Chondrocyte (in vitro differentiated cells): ENCODE measurements at regions not wholly inside any gene's neighbourhood (a gene's known extent, or its start where the extent isn't known, plus 50 kb on each side); places are given as distances from the start of the nearest gene placed in this dataset.

Experiments
- DNase-seq: peaks from one replicate; pipeline ENCODE4 v3.0.0; 2021; ENCODE audit warnings: mixed read lengths, low spot score
- H3K27ac Mint-ChIP-seq: one replicate; pipeline ENCODE4 v1.8.0; 2021; ENCODE audit warnings: mild to moderate bottlenecking, moderate library complexity, mixed read lengths; ENCODE audit not compliant: unreplicated experiment
- H3K27me3 Mint-ChIP-seq: 2 replicates; pipeline ENCODE4 v1.8.0; 2021; ENCODE audit warnings: low read depth, mixed read lengths
- H3K36me3 Mint-ChIP-seq: 2 replicates; pipeline ENCODE4 v1.8.0; 2021; ENCODE audit warnings: low read depth, mixed read lengths
- H3K4me1 Mint-ChIP-seq: 2 replicates; pipeline ENCODE4 v1.8.0; 2021; ENCODE audit warnings: low read depth, mild to moderate bottlenecking, mixed read lengths
- H3K4me3 Mint-ChIP-seq: one replicate; pipeline ENCODE4 v1.8.0; 2021; ENCODE audit warnings: mild to moderate bottlenecking, moderate library complexity, mixed read lengths; ENCODE audit not compliant: unreplicated experiment
- H3K9me3 Mint-ChIP-seq: 2 replicates; pipeline ENCODE4 v1.8.0; 2021; ENCODE audit warnings: low read depth, mixed read lengths
- TF ChIP-seq, protein P1 (sequence below): fragments of 200-600 bp; sonication (generic); IDR thresholded peaks from 2 replicates; pipeline ENCODE4 v1.5.0; 2021; ENCODE audit warnings: antibody characterized with exemption, mild to moderate bottlenecking, moderate library complexity

DNA sequence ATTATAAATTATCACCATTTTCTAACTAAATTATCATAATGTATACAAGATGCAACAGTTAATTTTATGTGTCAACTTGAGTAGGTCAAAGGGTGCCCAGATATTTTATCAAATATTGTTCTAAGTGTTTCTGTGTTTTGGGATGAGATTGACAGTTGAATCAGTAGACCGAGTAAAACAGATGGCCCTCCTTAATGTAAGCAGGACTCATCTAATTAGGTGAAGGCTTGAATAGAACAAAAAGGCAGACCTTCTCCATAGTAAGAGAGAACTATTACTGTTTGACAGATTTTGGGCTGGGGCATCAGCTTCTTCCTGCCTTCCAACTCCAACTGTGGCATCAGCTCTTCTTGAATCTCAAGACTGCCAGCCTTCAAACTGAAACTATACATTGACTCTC is 185.8 kb downstream of the TRAM1L1 start:
- Mint-ChIP-seq H3K27me3 (no peaks in the 10 kb centered on the region), H3K36me3 (no peaks in the 10 kb centered on the region), H3K27ac (no peak overlapping the region), H3K9me3 (no peaks in the 10 kb centered on the region), H3K4me3 (no peak overlapping the region), H3K4me1 (no peaks in the 10 kb centered on the region)
- TF ChIP-seq, protein P1, sequence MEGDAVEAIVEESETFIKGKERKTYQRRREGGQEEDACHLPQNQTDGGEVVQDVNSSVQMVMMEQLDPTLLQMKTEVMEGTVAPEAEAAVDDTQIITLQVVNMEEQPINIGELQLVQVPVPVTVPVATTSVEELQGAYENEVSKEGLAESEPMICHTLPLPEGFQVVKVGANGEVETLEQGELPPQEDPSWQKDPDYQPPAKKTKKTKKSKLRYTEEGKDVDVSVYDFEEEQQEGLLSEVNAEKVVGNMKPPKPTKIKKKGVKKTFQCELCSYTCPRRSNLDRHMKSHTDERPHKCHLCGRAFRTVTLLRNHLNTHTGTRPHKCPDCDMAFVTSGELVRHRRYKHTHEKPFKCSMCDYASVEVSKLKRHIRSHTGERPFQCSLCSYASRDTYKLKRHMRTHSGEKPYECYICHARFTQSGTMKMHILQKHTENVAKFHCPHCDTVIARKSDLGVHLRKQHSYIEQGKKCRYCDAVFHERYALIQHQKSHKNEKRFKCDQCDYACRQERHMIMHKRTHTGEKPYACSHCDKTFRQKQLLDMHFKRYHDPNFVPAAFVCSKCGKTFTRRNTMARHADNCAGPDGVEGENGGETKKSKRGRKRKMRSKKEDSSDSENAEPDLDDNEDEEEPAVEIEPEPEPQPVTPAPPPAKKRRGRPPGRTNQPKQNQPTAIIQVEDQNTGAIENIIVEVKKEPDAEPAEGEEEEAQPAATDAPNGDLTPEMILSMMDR: no peak
- no peak for DNase-seq

DNA sequence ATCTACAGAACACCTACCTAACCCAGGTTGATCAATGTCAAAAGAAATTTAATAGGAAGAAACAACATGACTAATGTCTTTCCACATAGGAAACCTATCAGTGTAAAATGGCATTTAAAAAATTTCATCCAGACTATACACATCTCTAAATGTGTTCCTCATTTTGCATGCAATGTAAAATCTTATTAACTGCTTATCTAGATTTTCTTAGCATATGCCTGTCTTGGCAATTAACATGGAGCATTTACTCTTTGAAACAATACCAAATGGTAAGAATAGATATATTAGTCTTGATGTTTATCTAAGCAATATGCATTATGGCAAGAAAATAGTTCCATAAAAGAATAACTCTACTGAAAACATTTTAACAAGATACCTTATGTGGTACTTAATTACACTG is 199.8 kb downstream of the TRAM1L1 start:
- Mint-ChIP-seq H3K27me3 (peaks cover 4% of the 10 kb centered on the region), H3K27ac (no peak overlapping the region), H3K4me3 (no peak overlapping the region), H3K36me3 (no peaks in the 10 kb centered on the region), H3K9me3 (no peaks in the 10 kb centered on the region), H3K4me1 (no peaks in the 10 kb centered on the region)
- TF ChIP-seq, protein P1: no peak
- no peak for DNase-seq

DNA sequence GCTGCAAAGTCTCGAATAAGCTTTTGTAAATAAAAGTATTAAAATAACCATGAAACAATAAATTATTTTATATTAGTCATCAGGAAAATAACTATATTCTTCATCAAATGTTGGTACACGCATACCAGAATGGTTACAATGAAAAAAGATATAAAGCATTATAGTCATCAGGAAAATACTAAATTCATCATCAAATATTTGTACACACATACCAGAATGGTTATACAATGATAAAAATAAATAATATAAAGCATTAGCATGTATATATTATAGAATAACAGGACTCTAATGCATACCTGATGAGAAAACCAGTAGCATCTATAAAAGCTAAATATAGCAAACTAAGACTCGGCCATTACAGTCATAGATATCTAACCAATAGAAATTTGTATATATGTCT is 202.9 kb downstream of the TRAM1L1 start:
- H3K4me3 Mint-ChIP-seq: no peak overlapping the region
- H3K4me1 Mint-ChIP-seq: no peaks in the 10 kb centered on the region
- no peak overlapping the region for H3K27ac Mint-ChIP-seq
- TF ChIP-seq, protein P1: no peak
- H3K27me3 Mint-ChIP-seq: peaks cover 4% of the 10 kb centered on the region
- H3K9me3 Mint-ChIP-seq: no peaks in the 10 kb centered on the region
- no peaks in the 10 kb centered on the region for H3K36me3 Mint-ChIP-seq
- no peak for DNase-seq

DNA sequence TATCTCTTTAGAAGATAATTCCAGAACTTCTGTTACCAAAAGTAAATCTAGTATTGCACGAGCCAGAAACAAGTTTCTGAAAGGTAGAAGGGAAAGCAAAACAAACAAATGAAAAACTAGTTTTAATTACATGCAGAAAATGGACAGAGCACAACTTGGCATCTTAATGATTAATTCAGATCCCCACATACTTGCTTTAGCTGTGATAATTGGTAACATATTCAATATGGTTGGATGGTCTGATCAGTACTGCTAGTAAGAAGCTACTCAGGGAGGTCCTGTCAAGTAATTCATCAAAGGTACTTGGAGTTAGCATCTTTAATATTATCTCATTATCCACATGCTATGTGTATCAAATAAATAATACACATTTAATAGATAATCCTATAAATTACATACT is 204.3 kb downstream of the TRAM1L1 start:
- Mint-ChIP-seq H3K4me3 (no peak overlapping the region), H3K36me3 (no peaks in the 10 kb centered on the region), H3K27ac (no peak overlapping the region), H3K9me3 (no peaks in the 10 kb centered on the region), H3K4me1 (no peaks in the 10 kb centered on the region), H3K27me3 (peaks cover 4% of the 10 kb centered on the region)
- TF ChIP-seq, protein P1: no peak
- no peak for DNase-seq

DNA sequence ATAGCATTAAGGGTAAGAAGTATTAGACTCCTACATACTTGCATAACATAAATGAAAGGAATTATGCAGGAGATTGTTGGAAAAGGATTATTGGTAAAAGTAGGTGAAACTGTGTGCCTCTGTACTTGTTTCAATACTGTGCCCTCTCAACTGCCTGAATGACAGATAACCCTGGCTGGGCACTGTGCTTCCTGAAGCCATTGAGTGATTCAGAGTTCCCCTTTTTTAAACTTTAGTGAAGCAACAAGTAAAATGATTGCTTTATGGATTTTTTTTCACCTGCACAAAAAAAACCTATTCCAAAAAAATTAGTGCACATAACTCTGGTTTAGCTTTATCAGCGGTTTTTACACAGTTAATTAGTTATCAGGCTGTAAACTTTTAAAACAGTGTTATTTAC is 204.8 kb downstream of the TRAM1L1 start:
- no peak for DNase-seq
- peaks cover 4% of the 10 kb centered on the region for H3K27me3 Mint-ChIP-seq
- H3K4me3 Mint-ChIP-seq: no peak overlapping the region
- TF ChIP-seq, protein P1: no peak
- no peaks in the 10 kb centered on the region for H3K9me3 Mint-ChIP-seq
- no peaks in the 10 kb centered on the region for H3K36me3 Mint-ChIP-seq
- no peaks in the 10 kb centered on the region for H3K4me1 Mint-ChIP-seq
- no peak overlapping the region for H3K27ac Mint-ChIP-seq
